ENCODE measurements at regions not wholly inside any gene's neighbourhood (a gene's known extent, or its start where the extent isn't known, plus 50 kb on each side); places are given as distances from the start of the nearest gene placed in this dataset.

DNA sequence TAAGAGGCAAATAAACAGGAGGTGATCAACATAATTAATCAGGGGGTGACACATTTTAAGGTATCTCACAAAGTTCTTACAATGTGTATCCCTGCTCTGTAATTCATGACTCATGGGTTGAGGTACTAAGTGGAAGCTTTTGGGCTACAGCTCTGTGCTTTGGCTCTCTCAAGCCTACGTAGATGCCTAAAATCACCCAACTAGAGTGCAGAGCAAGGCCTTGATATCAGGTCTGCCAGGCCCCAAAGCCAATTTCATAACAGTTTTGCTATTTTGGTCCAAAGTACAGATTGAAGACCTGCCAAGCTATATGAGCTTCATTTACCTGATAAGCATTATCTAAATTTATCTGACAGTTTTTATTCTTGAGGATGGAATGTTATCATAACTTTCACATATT is 175.3 kb upstream of the BET1 start:
- no peak for TF ChIP-seq POLR2AphosphoS5 (IDR thresholded peaks at IDR 0.05; ENCODE audit: low read depth, low read length)
- TF ChIP-seq POLR2A (IDR thresholded peaks at IDR 0.05; ENCODE audit: low read depth, low read length): no peak
- TF ChIP-seq SPI1 (IDR thresholded peaks at IDR 0.05; ENCODE audit: low read depth, low read length): no peak
- TF ChIP-seq TAF1 (IDR thresholded peaks at IDR 0.05; ENCODE audit: low read depth, low read length): no peak
- TF ChIP-seq POU2F2 (IDR thresholded peaks at IDR 0.05; ENCODE audit: low read depth, low read length): no peak

Data from GM12891 (cell line).